GM12874 (cell line): ENCODE measurements at regions not wholly inside any gene's neighbourhood (a gene's known extent, or its start where the extent isn't known, plus 50 kb on each side); places are given as distances from the start of the nearest gene placed in this dataset.
A peak's percentile ranks its signal among the peaks of the same experiment; 100 is the strongest.

Experiments used
- CTCF ChIP-seq: IDR thresholded peaks from 2 replicates; pipeline ENCODE4 v1.5.1; 2011; ENCODE audit warnings: low read depth, mild to moderate bottlenecking, control low read depth, low read length, moderate library complexity; ENCODE audit not compliant: insufficient read depth

GRCh38 chr6:119985952-119986736, 636.6 kb upstream of the MAN1A1 start:
- TF ChIP-seq CTCF: no peak

- no peak for TF ChIP-seq CTCF
Observed at GRCh38 chr6:119980802-119981201, 631.2 kb upstream of the MAN1A1 start.

- peak; percentile 38; the same call in 1 of the 2 replicates for TF ChIP-seq CTCF
Observed at GRCh38 chr6:119979862-119980261, 630.3 kb upstream of the MAN1A1 start.

GRCh38 chr6:119978274-119978889, 628.8 kb upstream of the MAN1A1 start:
- TF ChIP-seq CTCF: peak; percentile 40; the same call in 1 of the 2 replicates

- no peak for TF ChIP-seq CTCF
Observed at GRCh38 chr6:119974430-119975159, 625.0 kb upstream of the MAN1A1 start.

GRCh38 chr6:119966484-119966883, 616.9 kb upstream of the MAN1A1 start:
- TF ChIP-seq CTCF: peak; percentile 60

GRCh38 chr6:119965900-119966299, 616.3 kb upstream of the MAN1A1 start:
- no peak for TF ChIP-seq CTCF
